C4-2B (cell line): ENCODE measurements at regions not wholly inside any gene's neighbourhood (a gene's known extent, or its start where the extent isn't known, plus 50 kb on each side); places are given as distances from the start of the nearest gene placed in this dataset.

Experiments used
- ZFX ChIP-seq: fragments of 450-650 bp; IDR thresholded peaks from 2 replicates; pipeline ENCODE4 v1.6.1; 2017
- TF ChIP-seq, protein P1 (sequence below): fragments of 450-650 bp; conservative IDR thresholded peaks from 2 replicates; pipeline ENCODE4 v1.5.1; 2017; ENCODE audit warnings: mild to moderate bottlenecking

DNA sequence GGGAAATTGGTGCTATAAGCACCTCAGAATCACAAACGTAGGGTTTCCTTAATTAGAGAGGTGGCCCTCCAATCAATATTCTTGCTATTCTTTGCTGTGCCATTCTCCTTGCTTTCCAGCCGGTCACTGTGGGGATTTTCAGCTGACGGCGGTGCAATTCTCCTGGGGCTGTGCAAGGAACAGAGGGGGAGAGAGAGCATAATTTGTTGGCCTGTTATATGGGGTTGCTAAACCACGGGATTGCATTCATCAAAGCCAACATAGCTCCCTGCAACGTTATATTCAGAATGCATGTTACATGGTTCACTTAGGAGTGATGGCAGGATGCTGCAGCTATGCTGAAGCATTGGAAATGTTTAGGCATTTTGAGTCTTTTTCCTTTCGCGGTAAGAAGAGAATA lies 441.3 kb upstream of the CLINT1 start:
- TF ChIP-seq, protein P1, sequence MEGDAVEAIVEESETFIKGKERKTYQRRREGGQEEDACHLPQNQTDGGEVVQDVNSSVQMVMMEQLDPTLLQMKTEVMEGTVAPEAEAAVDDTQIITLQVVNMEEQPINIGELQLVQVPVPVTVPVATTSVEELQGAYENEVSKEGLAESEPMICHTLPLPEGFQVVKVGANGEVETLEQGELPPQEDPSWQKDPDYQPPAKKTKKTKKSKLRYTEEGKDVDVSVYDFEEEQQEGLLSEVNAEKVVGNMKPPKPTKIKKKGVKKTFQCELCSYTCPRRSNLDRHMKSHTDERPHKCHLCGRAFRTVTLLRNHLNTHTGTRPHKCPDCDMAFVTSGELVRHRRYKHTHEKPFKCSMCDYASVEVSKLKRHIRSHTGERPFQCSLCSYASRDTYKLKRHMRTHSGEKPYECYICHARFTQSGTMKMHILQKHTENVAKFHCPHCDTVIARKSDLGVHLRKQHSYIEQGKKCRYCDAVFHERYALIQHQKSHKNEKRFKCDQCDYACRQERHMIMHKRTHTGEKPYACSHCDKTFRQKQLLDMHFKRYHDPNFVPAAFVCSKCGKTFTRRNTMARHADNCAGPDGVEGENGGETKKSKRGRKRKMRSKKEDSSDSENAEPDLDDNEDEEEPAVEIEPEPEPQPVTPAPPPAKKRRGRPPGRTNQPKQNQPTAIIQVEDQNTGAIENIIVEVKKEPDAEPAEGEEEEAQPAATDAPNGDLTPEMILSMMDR = no peak
- no peak for TF ChIP-seq ZFX
